HUES48 (cell line): ENCODE measurements at regions not wholly inside any gene's neighbourhood (a gene's known extent, or its start where the extent isn't known, plus 50 kb on each side); places are given as distances from the start of the nearest gene placed in this dataset.
"Not testable (repeated sequence)": the region's sequence is repeated elsewhere in the genome, so short reads cannot be mapped to it uniquely, and the experiment has no call there.

Source experiments
- H3K27ac ChIP-seq: one replicate; pipeline ENCODE4 v1.7.0; 2013; ENCODE audit warnings: low read depth, low read length, inconsistent platforms
- H3K27me3 ChIP-seq: 2 replicates; pipeline ENCODE4 v1.6.1; 2013; ENCODE audit warnings: mild to moderate bottlenecking, low read length; ENCODE audit not compliant: control insufficient read depth, insufficient read depth
- H3K36me3 ChIP-seq: 2 replicates; pipeline ENCODE4 v1.6.1; 2013; ENCODE audit warnings: low read length; ENCODE audit not compliant: control insufficient read depth, insufficient read depth
- H3K4me1 ChIP-seq: 2 replicates; pipeline ENCODE4 v1.6.1; 2013; ENCODE audit warnings: mild to moderate bottlenecking, low read length; ENCODE audit not compliant: control insufficient read depth, insufficient read depth
- H3K4me3 ChIP-seq: 2 replicates; pipeline ENCODE4 v1.5.1; 2013; ENCODE audit warnings: mild to moderate bottlenecking, low read depth, low read length
- H3K9ac ChIP-seq: 2 replicates; pipeline ENCODE4 v1.6.1; 2013; ENCODE audit warnings: mild to moderate bottlenecking, low read depth, low read length, moderate library complexity
- H3K9me3 ChIP-seq: 2 replicates; pipeline ENCODE4 v1.6.1; 2013; ENCODE audit warnings: low read length; ENCODE audit not compliant: control insufficient read depth, insufficient read depth

DNA sequence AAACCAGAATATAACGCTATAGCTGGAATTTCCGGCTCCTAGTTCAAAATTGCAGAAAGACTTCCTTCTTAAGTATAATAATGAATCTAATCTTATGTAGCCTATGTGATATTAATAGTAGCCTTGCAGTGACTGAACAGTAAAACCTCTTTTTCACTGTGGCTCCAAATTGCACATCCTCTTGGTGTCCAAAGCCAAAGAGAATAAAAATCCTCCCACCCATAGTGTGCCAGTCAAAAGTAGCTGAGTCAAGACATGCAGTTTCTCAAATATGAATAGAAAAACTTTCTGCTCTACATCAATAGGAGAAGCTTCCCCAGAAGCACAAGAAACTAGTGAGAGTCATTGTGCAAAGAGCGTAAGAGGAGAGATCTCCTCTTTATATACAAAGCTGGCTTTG, 76.0 kb upstream of the PICALM start:
- no peaks in the 10 kb centered on the region for H3K9me3 ChIP-seq
- H3K27ac ChIP-seq: no peak overlapping the region
- H3K36me3 ChIP-seq: no peaks in the 10 kb centered on the region
- H3K9ac ChIP-seq: no peak overlapping the region
- peaks cover 8% of the 10 kb centered on the region for H3K4me1 ChIP-seq
- no peak overlapping the region for H3K4me3 ChIP-seq
- no peaks in the 10 kb centered on the region for H3K27me3 ChIP-seq

DNA sequence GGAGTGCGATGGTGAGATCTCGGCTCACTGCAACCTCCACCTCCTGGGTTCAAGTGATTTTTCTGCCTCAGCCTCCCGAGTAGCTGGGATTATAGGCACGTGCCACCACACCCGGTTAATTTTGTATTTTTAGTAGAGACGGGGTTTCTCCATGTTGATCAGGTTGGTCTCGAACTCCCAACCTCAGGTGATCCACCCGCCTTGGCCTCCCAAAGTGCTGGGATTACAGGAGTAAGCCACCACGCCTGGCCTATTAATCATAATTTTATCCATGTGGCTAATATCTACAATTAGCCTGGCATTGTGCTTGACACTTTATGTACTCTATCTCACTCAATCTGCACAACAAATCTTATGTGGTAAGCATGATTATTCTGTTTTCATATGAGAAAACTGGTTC, 75.2 kb upstream of the PICALM start:
- H3K27me3 ChIP-seq, H3K9me3 ChIP-seq, H3K4me1 ChIP-seq, H3K36me3 ChIP-seq, H3K9ac ChIP-seq, H3K27ac ChIP-seq, H3K4me3 ChIP-seq: not testable (repeated sequence)

DNA sequence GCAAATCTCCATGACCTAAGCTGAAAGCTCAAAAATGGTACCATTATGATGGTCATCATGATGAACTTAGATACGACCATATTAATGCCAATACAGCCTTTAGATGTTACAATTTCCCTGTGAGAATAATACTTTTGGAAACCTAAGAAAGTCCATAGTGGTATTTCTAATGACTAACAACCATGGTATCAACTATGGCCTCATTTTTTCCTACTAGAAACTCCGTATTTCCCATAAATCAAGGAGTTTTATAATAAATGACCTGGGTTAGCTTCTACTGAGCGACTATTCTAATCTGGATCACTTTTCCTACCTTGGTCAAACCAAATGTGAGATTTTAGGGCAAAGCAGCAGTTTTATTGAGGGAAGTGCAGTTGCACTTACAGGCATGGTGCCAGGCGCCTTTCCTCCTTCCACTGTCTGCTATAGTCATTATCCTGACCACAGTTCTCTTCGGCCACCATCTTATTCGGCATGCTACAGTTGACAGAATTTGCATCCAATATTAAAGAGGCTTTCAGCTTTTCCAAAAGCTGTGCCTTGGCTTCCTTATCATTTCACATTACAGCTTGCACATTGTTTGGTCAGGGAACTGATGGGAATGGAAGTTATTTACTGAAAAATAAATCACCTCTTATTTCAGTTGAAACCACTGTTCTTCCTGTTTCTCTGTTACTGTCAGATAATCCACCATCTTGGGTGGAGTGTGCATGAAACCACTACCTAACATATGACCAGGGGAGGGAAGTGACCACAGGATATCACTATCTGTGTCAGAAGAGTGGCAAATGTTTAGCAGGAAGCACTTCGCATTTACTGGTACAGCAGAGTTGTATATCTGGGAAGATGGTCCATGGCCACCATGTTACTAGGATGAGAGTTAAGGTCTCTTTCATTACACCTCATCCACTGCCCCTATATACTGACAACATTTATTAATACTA, 74.5 kb upstream of the PICALM start:
- no peaks in the 10 kb centered on the region for H3K36me3 ChIP-seq
- H3K27ac ChIP-seq: no peak overlapping the region
- H3K9ac ChIP-seq: no peak overlapping the region
- H3K27me3 ChIP-seq: no peaks in the 10 kb centered on the region
- H3K9me3 ChIP-seq: no peaks in the 10 kb centered on the region
- H3K4me3 ChIP-seq: no peak overlapping the region
- H3K4me1 ChIP-seq: peaks cover 4% of the 10 kb centered on the region

DNA sequence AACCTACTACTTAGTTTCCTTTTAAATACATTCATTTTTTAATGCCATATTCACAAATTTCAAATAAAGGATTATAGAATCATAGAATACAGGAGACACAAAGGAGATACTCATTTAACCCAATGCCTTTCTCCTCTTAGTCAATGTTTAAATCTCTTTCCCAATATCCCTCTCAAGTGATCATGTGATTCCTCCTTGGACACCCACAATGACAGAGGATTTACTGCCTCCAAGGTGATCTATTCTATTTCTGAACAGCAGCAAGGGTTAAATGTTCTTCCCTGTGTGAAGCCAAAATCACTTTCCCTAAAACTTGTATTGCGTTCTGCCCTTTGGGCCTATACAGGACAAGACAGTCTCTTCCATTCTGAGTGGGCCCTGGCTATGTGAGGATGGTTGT, 73.3 kb upstream of the PICALM start:
- no peaks in the 10 kb centered on the region for H3K4me1 ChIP-seq
- H3K36me3 ChIP-seq: no peaks in the 10 kb centered on the region

DNA sequence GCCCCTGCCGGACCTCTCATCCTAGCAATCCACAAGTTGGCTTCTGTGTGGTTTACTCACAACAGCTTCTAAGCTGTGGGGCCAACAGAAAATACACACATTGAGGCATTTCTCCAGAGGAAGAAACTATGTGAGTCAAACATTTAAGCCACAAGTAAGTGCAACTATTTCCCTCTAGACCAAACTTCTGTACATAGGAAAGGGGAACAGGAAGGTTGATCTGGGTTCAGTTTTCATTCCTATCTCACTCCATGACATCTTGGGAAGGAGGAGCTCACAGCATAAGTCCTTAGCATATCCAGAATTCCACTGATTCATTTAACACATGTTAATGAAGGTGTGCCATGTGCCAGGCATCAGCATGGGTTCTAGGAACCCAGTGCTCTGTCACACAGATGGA, 72.8 kb upstream of the PICALM start:
- Histone ChIP-seq H3K4me3 (no peak overlapping the region), H3K9ac (no peak overlapping the region), H3K4me1 (no peaks in the 10 kb centered on the region), H3K27ac (no peak overlapping the region), H3K27me3 (no peaks in the 10 kb centered on the region), H3K36me3 (no peaks in the 10 kb centered on the region), H3K9me3 (no peaks in the 10 kb centered on the region)

More for the DNA sequence above, 73.3 kb upstream of the PICALM start:
- Histone ChIP-seq H3K9me3 (no peaks in the 10 kb centered on the region), H3K9ac (no peak overlapping the region), H3K27me3 (no peaks in the 10 kb centered on the region), H3K27ac (no peak overlapping the region), H3K4me3 (no peak overlapping the region)

DNA sequence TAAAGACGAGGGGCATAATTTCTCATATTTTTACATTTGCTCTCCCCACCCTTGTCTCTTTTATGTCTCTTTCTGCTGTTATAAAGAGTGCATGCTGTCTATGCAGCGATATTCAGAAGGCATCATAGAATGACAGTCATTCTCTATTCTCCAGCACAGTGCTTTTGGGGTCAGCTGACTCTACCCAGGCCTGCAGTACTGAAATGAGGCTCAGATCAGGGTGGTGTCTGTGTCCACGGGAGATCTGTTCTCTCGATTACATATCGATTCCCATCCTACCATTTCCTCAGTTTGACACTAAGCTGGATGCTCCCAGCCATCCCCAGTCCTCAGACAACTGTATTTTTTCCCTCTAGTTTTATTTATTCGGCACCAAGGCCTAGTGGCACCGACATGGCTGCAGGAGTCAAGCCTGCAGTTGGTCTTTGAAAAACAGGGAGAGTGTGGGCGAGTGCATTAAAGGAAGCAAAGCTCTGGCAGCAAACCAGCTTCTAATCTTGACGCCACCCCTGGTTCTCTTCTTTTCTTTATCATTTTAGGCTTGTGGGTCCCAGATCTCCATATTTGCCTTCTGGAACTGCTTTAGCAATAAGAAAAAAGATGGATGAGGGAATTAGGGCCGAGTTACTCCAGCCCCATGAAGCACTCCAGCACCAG, 71.6 kb upstream of the PICALM start:
- Histone ChIP-seq H3K9me3 (no peaks in the 10 kb centered on the region), H3K27ac (no peak overlapping the region), H3K9ac (no peak overlapping the region)

DNA sequence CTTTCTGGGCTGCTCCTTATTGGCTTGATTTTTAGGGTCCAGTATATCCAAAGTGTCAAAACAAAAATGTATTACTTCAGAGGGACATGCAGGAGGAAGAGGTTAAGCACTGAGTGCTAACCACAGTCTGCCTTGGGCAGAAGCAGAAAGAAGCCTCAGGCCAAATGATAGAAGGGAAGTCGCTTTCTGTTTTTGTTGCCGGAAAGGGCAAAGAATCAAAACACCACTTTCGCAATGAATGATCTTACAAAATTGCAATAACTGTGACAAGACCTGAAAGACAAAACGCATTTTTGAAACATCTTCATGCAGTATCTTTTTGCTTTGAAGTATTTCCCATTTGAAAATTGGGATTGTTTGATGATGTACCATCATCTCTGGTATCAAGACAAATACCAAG, 70.1 kb upstream of the PICALM start:
- Histone ChIP-seq H3K27me3 (no peaks in the 10 kb centered on the region), H3K27ac (no peak overlapping the region), H3K4me1 (no peaks in the 10 kb centered on the region)

More for the DNA sequence above, 71.6 kb upstream of the PICALM start:
- H3K36me3 ChIP-seq: no peaks in the 10 kb centered on the region
- no peaks in the 10 kb centered on the region for H3K4me1 ChIP-seq
- H3K27me3 ChIP-seq: no peaks in the 10 kb centered on the region
- H3K4me3 ChIP-seq: no peak overlapping the region

DNA sequence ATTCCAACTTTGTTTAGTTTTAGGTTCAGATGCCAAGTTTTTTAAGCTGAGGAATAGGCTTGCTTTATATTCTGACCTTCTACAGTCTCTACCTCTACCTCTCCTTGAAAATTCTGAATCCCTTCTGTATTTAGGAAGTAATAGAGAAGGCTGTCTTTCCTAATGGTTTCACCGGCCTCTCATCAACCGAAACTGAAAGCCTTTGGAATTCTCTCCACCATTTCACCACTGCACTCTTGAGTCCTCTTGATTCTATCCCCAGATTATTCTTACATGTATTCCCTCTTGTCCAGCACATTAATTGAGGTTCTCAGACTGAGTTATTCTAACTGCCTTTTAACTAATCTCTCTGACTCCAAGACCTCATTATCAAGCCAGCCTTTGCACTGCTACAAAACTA, 67.7 kb upstream of the PICALM start:
- Histone ChIP-seq H3K27ac (no peak overlapping the region), H3K4me3 (no peak overlapping the region), H3K9ac (no peak overlapping the region), H3K27me3 (no peaks in the 10 kb centered on the region), H3K9me3 (no peaks in the 10 kb centered on the region), H3K4me1 (no peaks in the 10 kb centered on the region), H3K36me3 (no peaks in the 10 kb centered on the region)

More for the DNA sequence above, 70.1 kb upstream of the PICALM start:
- H3K4me3 ChIP-seq: no peak overlapping the region
- no peaks in the 10 kb centered on the region for H3K36me3 ChIP-seq
- H3K9ac ChIP-seq: no peak overlapping the region
- H3K9me3 ChIP-seq: no peaks in the 10 kb centered on the region

DNA sequence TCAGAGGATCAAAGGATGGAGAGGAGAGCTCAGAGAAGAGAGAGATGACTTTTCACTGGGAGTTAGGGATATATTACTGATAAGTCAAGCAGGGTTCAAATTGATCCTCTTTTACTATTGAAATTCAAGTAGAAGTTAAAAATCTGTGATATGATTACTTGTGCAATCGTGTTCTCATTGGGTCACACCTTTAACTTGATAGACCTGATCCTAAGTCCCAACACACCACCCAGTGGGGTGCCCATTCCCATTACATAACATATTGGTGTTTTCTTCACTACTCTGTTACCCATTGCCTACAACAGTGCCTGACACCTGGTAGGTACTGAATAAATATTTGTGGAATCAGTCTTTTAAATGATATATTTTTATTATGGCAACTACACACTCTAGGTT, 66.4 kb upstream of the PICALM start:
- H3K36me3 ChIP-seq: no peaks in the 10 kb centered on the region
- H3K9me3 ChIP-seq: no peaks in the 10 kb centered on the region
- no peaks in the 10 kb centered on the region for H3K4me1 ChIP-seq
- no peak overlapping the region for H3K9ac ChIP-seq
- no peak overlapping the region for H3K4me3 ChIP-seq
- H3K27me3 ChIP-seq: no peaks in the 10 kb centered on the region
- no peak overlapping the region for H3K27ac ChIP-seq

DNA sequence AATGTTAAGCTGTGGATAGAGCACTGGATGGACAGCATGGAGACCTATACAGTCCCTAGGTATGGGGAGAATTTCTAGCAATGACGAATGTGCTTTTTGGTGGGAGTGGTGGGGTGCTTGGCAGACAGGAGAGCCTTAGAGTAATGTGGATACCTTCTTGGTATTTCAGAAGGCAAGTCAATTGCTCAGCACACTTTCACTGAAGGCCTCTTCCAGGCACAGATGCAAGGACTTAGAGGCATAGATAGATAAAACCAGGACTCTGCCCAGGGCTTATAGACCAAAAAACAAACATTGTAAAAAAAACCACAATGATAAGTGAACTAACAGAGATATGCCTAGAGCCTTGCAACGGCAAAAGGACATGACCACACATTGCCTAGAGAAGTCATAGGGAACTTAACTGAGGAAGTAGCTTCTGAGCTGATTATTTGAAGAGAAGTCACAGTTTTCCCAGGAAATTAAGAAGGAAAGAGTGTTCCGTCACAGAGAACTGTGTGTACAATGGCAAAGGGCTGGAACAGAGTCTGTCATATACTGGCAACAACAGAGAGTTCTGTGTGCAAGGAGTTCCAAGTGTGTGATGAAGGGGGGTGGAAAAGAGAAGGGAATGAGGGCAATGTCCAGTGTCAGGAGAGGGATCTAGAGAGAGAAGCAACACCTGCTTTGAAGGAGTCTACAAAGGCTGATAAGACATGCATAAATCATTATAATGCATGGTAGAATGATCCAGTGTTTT, 65.9 kb upstream of the PICALM start:
- H3K27ac ChIP-seq: no peak overlapping the region
- H3K9me3 ChIP-seq: no peaks in the 10 kb centered on the region
- H3K36me3 ChIP-seq: no peaks in the 10 kb centered on the region
- H3K9ac ChIP-seq: no peak overlapping the region
- H3K4me3 ChIP-seq: no peak overlapping the region
- no peaks in the 10 kb centered on the region for H3K27me3 ChIP-seq
- H3K4me1 ChIP-seq: no peaks in the 10 kb centered on the region
